Smooth muscle cell (in vitro differentiated cells): ENCODE measurements at regions not wholly inside any gene's neighbourhood (a gene's known extent, or its start where the extent isn't known, plus 50 kb on each side); places are given as distances from the start of the nearest gene placed in this dataset.

Source experiments
- DNase-seq: peaks from one replicate; lab custom pipeline; 2025; ENCODE audit not compliant: unreplicated experiment; lab: John Stamatoyannopoulos, UW
- H2AFZ ChIP-seq: fragments of 200-600 bp; sonication (generic); 2 replicates; pipeline ENCODE4 v1.6.0; 2016; ENCODE audit warnings: antibody characterized with exemption, low read depth, mild to moderate bottlenecking
- H3F3A ChIP-seq: fragments of 200-600 bp; sonication (generic); 2 replicates; pipeline ENCODE4 v1.6.0; 2017; ENCODE audit warnings: antibody characterized with exemption, low read depth
- H3K27ac ChIP-seq: fragments of 200-600 bp; sonication (generic); 2 replicates; pipeline ENCODE4 v1.5.1; 2016; ENCODE audit warnings: low read depth, mild to moderate bottlenecking
- H3K27me3 ChIP-seq: fragments of 200-600 bp; sonication (generic); 2 replicates; pipeline ENCODE4 v1.6.1; 2016; ENCODE audit warnings: low read depth, mild to moderate bottlenecking
- H3K36me3 ChIP-seq: fragments of 200-600 bp; sonication (generic); 2 replicates; pipeline ENCODE4 v1.5.1; 2016; ENCODE audit warnings: low read depth
- H3K4me1 ChIP-seq: fragments of 200-600 bp; sonication (generic); 2 replicates; pipeline ENCODE4 v1.5.1; 2016; ENCODE audit warnings: low read depth
- H3K4me2 ChIP-seq: fragments of 200-600 bp; sonication (generic); 2 replicates; pipeline ENCODE4 v1.6.0; 2016; ENCODE audit warnings: mild to moderate bottlenecking
- H3K4me3 ChIP-seq: fragments of 200-600 bp; sonication (generic); 2 replicates; pipeline ENCODE4 v1.5.1; 2016; ENCODE audit warnings: mild to moderate bottlenecking
- H3K79me2 ChIP-seq: fragments of 200-600 bp; sonication (generic); 2 replicates; pipeline ENCODE4 v1.6.0; 2016; ENCODE audit warnings: low read depth, mild to moderate bottlenecking
- H3K9ac ChIP-seq: fragments of 200-600 bp; sonication (generic); 2 replicates; pipeline ENCODE4 v1.6.0; 2016; ENCODE audit warnings: low read depth
- H3K9me3 ChIP-seq: fragments of 200-600 bp; sonication (generic); replicated peaks from 2 replicates; pipeline ENCODE4 v1.5.1; 2016; ENCODE audit warnings: low read depth
- H4K20me1 ChIP-seq: fragments of 200-600 bp; sonication (generic); 2 replicates; pipeline ENCODE4 v1.6.0; 2016; ENCODE audit warnings: low read depth
- CTCF ChIP-seq: fragments of 200-600 bp; sonication (generic); IDR thresholded peaks from 2 replicates; pipeline ENCODE4 v1.5.1; 2017; ENCODE audit warnings: borderline replicate concordance, mild to moderate bottlenecking, antibody characterized with exemption; ENCODE audit not compliant: insufficient read depth, poor library complexity, severe bottlenecking
- WGBS: methylation state at CpG from one replicate; pipeline ENCODE4 v1.1.7; 2016; ENCODE audit warnings: low lambda C conversion rate; 5-methylcytosine and 5-hydroxymethylcytosine counted together

- 85% methylated on average over 2 of the region's 2 CpGs for WGBS
- Histone ChIP-seq H3K36me3 (no peaks in the 10 kb centered on the region), H3K4me1 (peaks cover 22% of the 10 kb centered on the region), H2AFZ (no peak overlapping the region), H4K20me1 (no peaks in the 10 kb centered on the region), H3K9ac (no peak overlapping the region), H3K27ac (no peak overlapping the region), H3K4me3 (no peak overlapping the region), H3K27me3 (no peaks in the 10 kb centered on the region), H3K79me2 (no peaks in the 10 kb centered on the region), H3K9me3 (no peaks in the 10 kb centered on the region), H3K4me2 (no peak overlapping the region), H3F3A (no peaks in the 10 kb centered on the region)
- DNase-seq, result no peak
- TF ChIP-seq CTCF, result no peak
Measured at GRCh38 chr3:30440147-30440604, 166.2 kb upstream of the TGFBR2 start.

- no peaks in the 10 kb centered on the region for H3K36me3 ChIP-seq
- no peaks in the 10 kb centered on the region for H3K27me3 ChIP-seq
- no peaks in the 10 kb centered on the region for H3K9me3 ChIP-seq
- peaks cover 22% of the 10 kb centered on the region for H3K4me1 ChIP-seq
- no peak overlapping the region for H3K9ac ChIP-seq
- H3K79me2 ChIP-seq, result no peaks in the 10 kb centered on the region
- H3F3A ChIP-seq, result no peaks in the 10 kb centered on the region
- H3K4me3 ChIP-seq, result no peak overlapping the region
- 77% methylated on average over 3 of the region's 3 CpGs for WGBS
- no peak for DNase-seq
- H3K27ac ChIP-seq, result no peak overlapping the region
- no peak for TF ChIP-seq CTCF
- H3K4me2 ChIP-seq, result no peak overlapping the region
- H4K20me1 ChIP-seq, result no peaks in the 10 kb centered on the region
- no peak overlapping the region for H2AFZ ChIP-seq
Measured at GRCh38 chr3:30440880-30441279, 165.5 kb upstream of the TGFBR2 start.

DNA sequence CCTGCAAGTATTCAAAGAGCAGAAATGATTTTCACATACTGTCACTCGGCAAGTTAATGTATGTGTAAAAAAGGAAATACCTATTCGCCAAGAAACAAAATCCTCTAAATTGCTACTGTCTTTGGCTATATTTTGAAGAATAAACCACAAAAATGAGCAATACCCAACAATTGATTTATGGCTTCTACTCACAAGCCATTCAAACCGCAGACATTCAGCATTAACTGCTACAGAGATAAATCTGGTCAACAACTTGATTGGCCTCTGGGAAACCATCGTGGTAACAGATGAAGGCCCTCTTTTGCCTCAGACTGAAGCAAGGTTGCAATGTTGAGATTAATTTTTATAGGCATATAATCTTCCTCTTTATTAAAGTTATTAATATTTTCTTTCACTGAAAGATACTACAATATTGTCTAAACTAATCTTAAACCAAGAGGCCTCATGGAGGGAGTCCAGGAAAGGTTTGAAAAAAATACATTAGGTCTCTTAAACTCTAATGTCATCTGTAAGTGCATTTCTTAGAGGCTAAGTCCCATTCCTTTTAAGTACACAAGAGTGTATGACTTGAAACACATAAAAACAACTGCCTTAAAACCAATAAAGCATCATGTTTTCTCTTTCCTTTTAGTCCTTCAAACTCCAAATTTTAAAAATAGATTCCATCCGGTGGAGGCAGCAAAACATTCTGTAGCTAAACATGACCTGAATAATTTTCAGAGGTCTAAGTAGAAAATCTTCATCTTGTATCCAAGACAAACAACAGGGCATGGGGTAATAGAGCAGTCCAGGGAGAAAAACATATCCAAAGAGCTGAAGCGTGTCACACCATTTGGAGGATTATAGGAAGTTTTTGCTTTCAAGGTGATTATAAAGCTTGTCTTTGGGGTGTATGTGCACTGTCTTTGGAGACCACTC, 162.4 kb upstream of the TGFBR2 start:
- H3K27me3 ChIP-seq, result no peaks in the 10 kb centered on the region
- no peak overlapping the region for H2AFZ ChIP-seq
- no peak for TF ChIP-seq CTCF
- no peaks in the 10 kb centered on the region for H3K79me2 ChIP-seq
- DNase-seq, result no peak
- H3F3A ChIP-seq, result no peaks in the 10 kb centered on the region
- no peak overlapping the region for H3K27ac ChIP-seq
- H3K36me3 ChIP-seq, result no peaks in the 10 kb centered on the region
- no peak overlapping the region for H3K9ac ChIP-seq
- H3K9me3 ChIP-seq, result no peaks in the 10 kb centered on the region
- peaks cover 10% of the 10 kb centered on the region for H3K4me1 ChIP-seq
- H3K4me3 ChIP-seq, result no peak overlapping the region
- 72% methylated on average over 6 of the region's 6 CpGs for WGBS
- peak overlapping the region; percentile 4 for H3K4me2 ChIP-seq
- no peaks in the 10 kb centered on the region for H4K20me1 ChIP-seq
